B cell (primary cell): ENCODE measurements at regions not wholly inside any gene's neighbourhood (a gene's known extent, or its start where the extent isn't known, plus 50 kb on each side); places are given as distances from the start of the nearest gene placed in this dataset.

Experiments
- ATAC-seq: fragments of 200-7000 bp; cut with Tn5 transposase; one replicate; pipeline ENCODE4 v1.10.0; 2021; ENCODE audit warnings: low read depth, mild to moderate bottlenecking, moderate number of reproducible peaks, moderate library complexity
- CTCF ChIA-PET: fragments of 350-600 bp; sonication (Branson Sonifier 250); formaldehyde crosslinking; loops from one replicate; lab custom pipeline; 2021; ENCODE audit warnings: antibody characterized with exemption, inconsistent platforms; lab: Charles Lee
- POLR2A ChIA-PET: fragments of 350-600 bp; sonication (Branson Sonifier 250); formaldehyde crosslinking; loops from one replicate; lab custom pipeline; 2021; ENCODE audit warnings: antibody characterized with exemption; lab: Charles Lee
- DNase-seq: peaks from one replicate; pipeline ENCODE4 v3.0.0; 2013
- H2AFZ ChIP-seq: 2 replicates; pipeline ENCODE4 v1.6.1; 2012; ENCODE audit warnings: mild to moderate bottlenecking, low read depth, low read length; ENCODE audit not compliant: insufficient read depth, poor library complexity, severe bottlenecking
- H3K27ac ChIP-seq, 2 donors: 1 replicate in 1 of 2; 2 replicates in 1 of 2; pipeline ENCODE4 v1.5.1; 2012 to 2013; ENCODE audit warnings: low read length in 2 of 2, mild to moderate bottlenecking in 2 of 2, moderate library complexity in 1 of 2
- H3K27me3 ChIP-seq, 4 experiments: fragments of 200-600 bp in 1 of 4; sonication (generic) in 1 of 4; replicated peaks in 1 of 4; 1 replicate in 2 of 4; 2 replicates in 2 of 4; pipeline versions ENCODE4 v1.6.1 to v1.7.0; 2013 to 2016; ENCODE audit warnings: low read length in 3 of 4, mild to moderate bottlenecking in 2 of 4, mixed read lengths in 1 of 4, moderate library complexity in 1 of 4; ENCODE audit not compliant: insufficient read depth in 4 of 4, control insufficient read depth in 3 of 4; ENCODE audit errors: control extremely low read depth in 1 of 4
- H3K36me3 ChIP-seq, 2 experiments: replicated peaks in 1 of 2; 1 replicate in 1 of 2; 2 replicates in 1 of 2; pipeline versions ENCODE4 v1.6.1 to v1.7.1; 2013; ENCODE audit warnings: low read length in 1 of 2; ENCODE audit not compliant: insufficient read depth in 2 of 2, control insufficient read depth in 1 of 2; ENCODE audit errors: control extremely low read depth in 1 of 2, extremely low read depth in 1 of 2
- H3K4me1 ChIP-seq, 2 donors: fragments of 200-600 bp in 1 of 2; sonication (generic) in 1 of 2; 1 replicate in 1 of 2; 2 replicates in 1 of 2; pipeline versions ENCODE4 v1.5.1 to v1.6.1; 2013 to 2017; ENCODE audit warnings: low read length in 2 of 2; ENCODE audit not compliant: control insufficient read depth in 2 of 2, insufficient read depth in 2 of 2
- H3K4me2 ChIP-seq: replicated peaks from 2 replicates; pipeline ENCODE3; 2012; ENCODE audit warnings: mild to moderate bottlenecking, low read depth, low read length; ENCODE audit not compliant: poor library complexity, severe bottlenecking
- H3K4me3 ChIP-seq, 5 experiments: fragments of 200-600 bp in 1 of 5; sonication (generic) in 1 of 5; 1 replicate in 3 of 5; 2 replicates in 2 of 5; pipeline versions ENCODE4 v1.5.1 to v1.7.0; 2011 to 2016; ENCODE audit warnings: low read length in 4 of 5, mild to moderate bottlenecking in 4 of 5, low read depth in 2 of 5, control low read depth in 1 of 5, moderate library complexity in 1 of 5; ENCODE audit not compliant: insufficient read depth in 1 of 5; ENCODE audit errors: control extremely low read depth in 1 of 5, extremely low read depth in 1 of 5
- H3K79me2 ChIP-seq: fragments of 200-600 bp; sonication (generic); one replicate; pipeline ENCODE4 v1.6.0; 2016; ENCODE audit warnings: low read length; ENCODE audit not compliant: control insufficient read depth, insufficient read depth
- H3K9ac ChIP-seq: fragments of 200-600 bp; sonication (generic); 2 replicates; pipeline ENCODE4 v1.6.1; 2017; ENCODE audit warnings: mild to moderate bottlenecking, low read length, moderate library complexity
- H3K9me3 ChIP-seq, 3 donors: one replicate each; pipeline versions ENCODE4 v1.6.1 to v1.7.1; 2013; ENCODE audit warnings: low read length in 2 of 3; ENCODE audit not compliant: control insufficient read depth in 2 of 3, insufficient read depth in 1 of 3; ENCODE audit errors: control extremely low read depth in 1 of 3
- H4K20me1 ChIP-seq: 2 replicates; pipeline ENCODE4 v1.6.0; 2012; ENCODE audit warnings: mild to moderate bottlenecking, low read length; ENCODE audit not compliant: insufficient read depth, control insufficient read depth, poor library complexity, severe bottlenecking
- H3K27ac Mint-ChIP-seq: one replicate; pipeline ENCODE4 v1.8.0; 2021; ENCODE audit warnings: mixed read lengths
- H3K27me3 Mint-ChIP-seq: one replicate; pipeline ENCODE4 v1.8.0; 2021; ENCODE audit warnings: mixed read lengths
- H3K4me1 Mint-ChIP-seq: one replicate; pipeline ENCODE4 v1.8.0; 2021; ENCODE audit warnings: mixed read lengths
- H3K4me3 Mint-ChIP-seq: one replicate; pipeline ENCODE4 v1.8.0; 2021; ENCODE audit warnings: mixed read lengths
- H3K9me3 Mint-ChIP-seq: one replicate; pipeline ENCODE4 v1.8.0; 2022; ENCODE audit warnings: mixed read lengths; ENCODE audit not compliant: insufficient read depth
- EZH2 ChIP-seq: IDR thresholded peaks from 2 replicates; pipeline ENCODE4 v1.6.1; 2012; ENCODE audit warnings: borderline replicate concordance, low read depth, mild to moderate bottlenecking, moderate library complexity, low read length; ENCODE audit not compliant: insufficient read depth, poor library complexity, severe bottlenecking
- WGBS: methylation state at CpG from one replicate; pipeline ENCODE4 v1.1.5; 2013; ENCODE audit warnings: missing lambda C conversion rate; ENCODE audit not compliant: insufficient coverage; 5-methylcytosine and 5-hydroxymethylcytosine counted together
- intact Hi-C: fragments of 100-400 bp; cut with micrococcal nuclease; formaldehyde crosslinking; loops from one replicate; pipeline ENCODE4 v1.10.0; 2022
- TF ChIP-seq, protein P1 (sequence below): fragments of 200-600 bp; IDR thresholded peaks from one replicate; pipeline ENCODE4 v1.8.0; 2022; ENCODE audit warnings: antibody characterized with exemption, mild to moderate bottlenecking

DNA sequence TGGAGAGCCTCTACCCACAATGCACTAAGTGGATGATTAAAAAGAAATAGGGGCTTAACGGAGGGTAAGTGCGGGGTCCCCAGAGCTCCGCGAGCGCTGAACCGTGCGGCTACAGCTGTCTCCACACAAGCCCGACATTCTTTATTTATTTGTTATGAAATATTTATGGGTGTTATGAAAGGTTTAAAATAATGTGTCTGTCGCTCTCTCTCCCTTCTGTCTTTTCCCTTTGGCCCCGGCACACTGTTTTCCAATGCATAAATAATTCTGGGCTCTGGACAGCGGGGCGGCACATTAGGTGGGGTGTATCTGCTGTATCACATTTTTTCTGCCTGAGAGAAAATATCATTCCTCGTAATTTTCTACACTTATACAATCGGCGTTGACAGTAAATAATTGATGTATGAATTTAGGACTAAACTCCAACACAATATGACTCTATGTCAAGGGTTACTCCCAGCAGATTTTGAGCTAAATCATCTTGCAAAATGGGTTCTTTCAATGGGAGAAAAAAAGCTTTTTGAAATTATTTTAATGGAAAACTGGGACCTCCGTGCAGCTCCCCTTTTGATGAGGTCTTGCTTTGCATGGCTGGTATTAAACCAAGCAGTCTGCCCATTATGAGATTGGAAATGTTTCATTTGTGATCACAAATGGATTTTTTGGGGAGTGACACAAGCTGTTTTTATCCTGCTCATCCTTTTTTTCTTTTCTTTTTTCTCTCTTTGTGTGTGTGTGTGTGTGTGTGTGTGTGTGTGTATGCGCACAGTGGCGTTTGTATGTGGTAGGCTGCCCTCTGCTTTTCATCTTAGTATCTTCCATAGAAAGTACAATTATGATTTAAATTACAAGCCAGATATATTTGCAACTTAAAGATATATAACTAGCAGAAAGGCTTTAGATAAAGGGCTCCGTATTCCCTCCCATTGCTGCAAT is 370.6 kb upstream of the IRX4 start:
- Histone ChIP-seq H2AFZ (no peak overlapping the region), H3K9ac (no peak overlapping the region), H3K27me3 (no peaks in the 10 kb centered on the region), H3K4me1 (no peaks in the 10 kb centered on the region), H3K4me3 (no peak overlapping the region), H3K4me2 (no peak overlapping the region), H3K9me3 (peaks cover 0 to 35% (median 0%) of the 10 kb centered on the region in 3 donors), H3K36me3 (no peaks in the 10 kb centered on the region), H4K20me1 (no peaks in the 10 kb centered on the region), H3K79me2 (no peaks in the 10 kb centered on the region), H3K27ac (no peak overlapping the region)
- TF ChIP-seq, protein P1, sequence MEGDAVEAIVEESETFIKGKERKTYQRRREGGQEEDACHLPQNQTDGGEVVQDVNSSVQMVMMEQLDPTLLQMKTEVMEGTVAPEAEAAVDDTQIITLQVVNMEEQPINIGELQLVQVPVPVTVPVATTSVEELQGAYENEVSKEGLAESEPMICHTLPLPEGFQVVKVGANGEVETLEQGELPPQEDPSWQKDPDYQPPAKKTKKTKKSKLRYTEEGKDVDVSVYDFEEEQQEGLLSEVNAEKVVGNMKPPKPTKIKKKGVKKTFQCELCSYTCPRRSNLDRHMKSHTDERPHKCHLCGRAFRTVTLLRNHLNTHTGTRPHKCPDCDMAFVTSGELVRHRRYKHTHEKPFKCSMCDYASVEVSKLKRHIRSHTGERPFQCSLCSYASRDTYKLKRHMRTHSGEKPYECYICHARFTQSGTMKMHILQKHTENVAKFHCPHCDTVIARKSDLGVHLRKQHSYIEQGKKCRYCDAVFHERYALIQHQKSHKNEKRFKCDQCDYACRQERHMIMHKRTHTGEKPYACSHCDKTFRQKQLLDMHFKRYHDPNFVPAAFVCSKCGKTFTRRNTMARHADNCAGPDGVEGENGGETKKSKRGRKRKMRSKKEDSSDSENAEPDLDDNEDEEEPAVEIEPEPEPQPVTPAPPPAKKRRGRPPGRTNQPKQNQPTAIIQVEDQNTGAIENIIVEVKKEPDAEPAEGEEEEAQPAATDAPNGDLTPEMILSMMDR: no peak
- no peak for TF ChIP-seq EZH2
- Mint-ChIP-seq H3K9me3 (peaks cover 2% of the 10 kb centered on the region), H3K4me1 (no peaks in the 10 kb centered on the region), H3K4me3 (no peak overlapping the region), H3K27ac (no peak overlapping the region), H3K27me3 (no peaks in the 10 kb centered on the region)
- intact Hi-C loops: no loop called here
- 64% methylated on average over 1 of the region's 19 CpGs for WGBS
- ChIA-PET POLR2A (no interaction called here), CTCF (no interaction called here)
- DNase-seq: no peak
- ATAC-seq: no peak

DNA sequence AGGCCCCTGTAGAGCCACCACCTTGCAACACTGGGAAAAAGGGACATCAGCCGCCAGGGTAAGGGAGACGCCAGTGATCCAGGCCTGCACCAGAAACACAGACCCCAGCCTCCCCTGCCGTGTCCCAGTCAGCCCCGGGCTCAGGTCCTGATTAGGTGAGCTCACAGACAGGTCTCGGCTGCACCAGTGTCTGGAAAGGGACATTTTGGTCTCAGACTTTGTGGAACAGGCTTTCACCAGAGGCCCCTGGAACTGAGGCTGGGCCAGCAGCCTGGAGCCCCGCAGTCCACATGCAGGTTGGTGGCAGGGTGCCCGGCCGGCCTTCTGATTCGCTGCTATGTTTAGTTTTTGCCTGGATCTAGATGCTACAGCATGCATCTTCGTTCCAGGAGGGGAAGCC is 369.0 kb upstream of the IRX4 start:
- Histone ChIP-seq H3K9ac (no peak overlapping the region), H3K9me3 (peaks cover 0 to 27% (median 0%) of the 10 kb centered on the region in 3 donors), H3K79me2 (no peaks in the 10 kb centered on the region), H3K27me3 (no peaks in the 10 kb centered on the region), H4K20me1 (no peaks in the 10 kb centered on the region), H3K4me2 (no peak overlapping the region), H3K36me3 (no peaks in the 10 kb centered on the region), H3K4me3 (no peak overlapping the region), H3K27ac (no peak overlapping the region), H3K4me1 (no peaks in the 10 kb centered on the region), H2AFZ (no peak overlapping the region)
- Mint-ChIP-seq H3K9me3 (peaks cover 10% of the 10 kb centered on the region), H3K27ac (no peak overlapping the region), H3K4me1 (no peaks in the 10 kb centered on the region), H3K4me3 (no peak overlapping the region), H3K27me3 (no peaks in the 10 kb centered on the region)
- POLR2A ChIA-PET: no interaction called here
- 84% methylated on average over 10 of the region's 10 CpGs for WGBS
- no peak for ATAC-seq
- no peak for DNase-seq
- intact Hi-C loops: no loop called here
- CTCF ChIA-PET: no interaction called here
- TF ChIP-seq EZH2: no peak
- TF ChIP-seq, protein P1: no peak
